Mucosa of descending colon (tissue), 3 donors: ENCODE measurements at regions not wholly inside any gene's neighbourhood (a gene's known extent, or its start where the extent isn't known, plus 50 kb on each side); places are given as distances from the start of the nearest gene placed in this dataset.
"Not testable (repeated sequence)": the region's sequence is repeated elsewhere in the genome, so short reads cannot be mapped to it uniquely, and the experiment has no call there.

Source experiments
- ATAC-seq: fragments of 200-7000 bp; cut with Tn5 transposase; one replicate; pipeline ENCODE4 v1.9.1; 2020; ENCODE audit warnings: mild to moderate bottlenecking, moderate library complexity
- DNase-seq, 3 donors: peaks; one replicate each; pipeline ENCODE4 v3.0.0-alpha.2; 2020
- H3K36me3 ChIP-seq: fragments of 200-600 bp; one replicate; pipeline ENCODE4 v1.8.0; 2021; ENCODE audit warnings: low read depth, mild to moderate bottlenecking
- H3K4me1 ChIP-seq: fragments of 200-600 bp; one replicate; pipeline ENCODE4 v1.8.0; 2021; ENCODE audit warnings: low read depth, mild to moderate bottlenecking
- H3K4me3 ChIP-seq: fragments of 200-600 bp; one replicate; pipeline ENCODE4 v1.8.0; 2021; ENCODE audit warnings: mild to moderate bottlenecking
- H3K9me3 ChIP-seq: fragments of 200-600 bp; one replicate; pipeline ENCODE4 v1.8.0; 2021; ENCODE audit warnings: mild to moderate bottlenecking
- CTCF ChIP-seq: fragments of 200-600 bp; IDR thresholded peaks from one replicate; pipeline ENCODE4 v1.8.0; 2022; ENCODE audit warnings: antibody characterized with exemption, mild to moderate bottlenecking
- intact Hi-C, 2 donors: fragments of 100-400 bp; cut with DNase I in 1 of 2; cut with micrococcal nuclease in 1 of 2; formaldehyde crosslinking; loops; one replicate each; pipeline versions ENCODE4 v1.11.0 to v1.11.1; 2022; cut with DNase I, micrococcal nuclease
- donor health status: DM: no; HTN: no; CAD: no; lungs with moderate emphysema.
- donor health status: DM: no; HTN: no; CAD: no.
- donor health status: DM: no; HTN: yes; CAD: no.

GRCh38 chr6:27700337-27700736, 211.9 kb downstream of the OR2B2 start:
- intact Hi-C loops: no loop called here
- ATAC-seq (no peak), DNase-seq (no peak)
- H3K36me3 ChIP-seq: no peaks in the 10 kb centered on the region
- TF ChIP-seq CTCF: no peak
- H3K9me3 ChIP-seq: no peaks in the 10 kb centered on the region
- no peak overlapping the region for H3K4me3 ChIP-seq
- H3K4me1 ChIP-seq: no peaks in the 10 kb centered on the region

GRCh38 chr6:27694547-27694874, 217.7 kb downstream of the OR2B2 start:
- DNase-seq: no peak
- TF ChIP-seq CTCF: no peak
- intact Hi-C loops: no loop called here
- H3K9me3 ChIP-seq: no peaks in the 10 kb centered on the region
- H3K4me3 ChIP-seq: no peak overlapping the region
- no peak for ATAC-seq
- H3K36me3 ChIP-seq: no peaks in the 10 kb centered on the region
- no peaks in the 10 kb centered on the region for H3K4me1 ChIP-seq

- Histone ChIP-seq H3K4me1 (no peaks in the 10 kb centered on the region), H3K36me3 (no peaks in the 10 kb centered on the region), H3K9me3 (no peaks in the 10 kb centered on the region), H3K4me3 (peak overlapping the region; percentile 48)
- DNase-seq (peak; percentile 67 to 77 (median 72)), ATAC-seq (peak; percentile 97)
- intact Hi-C loops: no loop called here
- TF ChIP-seq CTCF: no peak
Observed at GRCh38 chr6:27693766-27694546, 218.2 kb downstream of the OR2B2 start.

- DNase-seq, H3K4me1 ChIP-seq, ATAC-seq, intact Hi-C loops, H3K9me3 ChIP-seq, H3K4me3 ChIP-seq, H3K36me3 ChIP-seq: not testable (repeated sequence)
Observed at GRCh38 chr6:27692133-27692532, 219.2 kb upstream of the ZNF184 start.

- intact Hi-C loops: no loop called here
- Histone ChIP-seq H3K4me3 (peak overlapping the region; percentile 9), H3K4me1 (no peaks in the 10 kb centered on the region), H3K9me3 (no peaks in the 10 kb centered on the region), H3K36me3 (no peaks in the 10 kb centered on the region)
- peak; percentile 83 to 88 (median 88) for DNase-seq
- peak; percentile 93 for ATAC-seq
- TF ChIP-seq CTCF: no peak
Observed at GRCh38 chr6:27688014-27688586, 215.2 kb upstream of the ZNF184 start.

- peak; percentile 93 for ATAC-seq
- H3K4me3 ChIP-seq: peak overlapping the region; percentile 9
- no peaks in the 10 kb centered on the region for H3K36me3 ChIP-seq
- no peaks in the 10 kb centered on the region for H3K4me1 ChIP-seq
- peak; percentile 82 to 89 (median 88) for DNase-seq
- no peaks in the 10 kb centered on the region for H3K9me3 ChIP-seq
- intact Hi-C loops: no loop called here
- TF ChIP-seq CTCF: peak; percentile 51
Observed at GRCh38 chr6:27687154-27688013, 214.5 kb upstream of the ZNF184 start.
